SKM-1 (cell line): ENCODE measurements at regions not wholly inside any gene's neighbourhood (a gene's known extent, or its start where the extent isn't known, plus 50 kb on each side); places are given as distances from the start of the nearest gene placed in this dataset.

Experiments used
- DNase-seq: peaks from one replicate; lab custom pipeline; 2025; ENCODE audit not compliant: unreplicated experiment; lab: John Stamatoyannopoulos, UW

DNA sequence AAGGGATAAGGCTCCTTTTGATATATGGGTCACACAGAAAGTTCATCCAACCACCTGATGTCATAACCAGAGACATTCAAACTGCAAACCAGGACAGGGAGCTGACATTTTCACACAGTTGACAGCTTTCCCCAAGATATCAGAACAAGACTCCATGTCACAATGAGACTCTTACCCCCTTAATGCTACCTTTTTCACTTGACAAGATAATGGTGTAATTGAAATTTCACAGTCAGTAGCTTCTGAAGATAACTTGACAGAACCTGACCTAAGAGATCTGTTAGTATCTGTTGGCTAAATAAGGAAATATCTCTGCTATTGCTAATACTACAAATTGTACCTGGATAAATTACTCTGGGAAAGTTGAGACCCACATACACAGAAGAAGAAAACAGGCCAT lies 187.3 kb downstream of the C12orf50 start:
- DNase-seq: no peak

DNA sequence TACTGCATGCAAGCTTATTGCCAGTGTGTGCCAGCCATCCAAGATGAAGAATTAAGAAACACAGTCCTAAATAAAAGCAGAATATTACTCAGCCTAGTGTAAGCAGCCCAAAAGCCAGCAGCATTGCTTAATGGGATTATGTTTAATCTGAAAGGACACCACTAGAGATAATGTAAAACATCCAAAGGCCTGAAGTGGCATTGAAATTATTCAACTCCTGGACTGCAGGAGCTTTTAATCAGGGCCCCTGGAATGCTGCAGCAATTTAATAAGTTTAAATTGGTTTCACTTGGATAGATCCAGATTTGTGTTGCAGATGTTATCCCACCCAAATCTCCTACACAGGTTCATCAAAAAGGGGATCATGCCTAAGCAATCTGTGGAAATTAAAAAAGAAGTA lies 193.0 kb downstream of the C12orf50 start:
- DNase-seq: no peak

DNA sequence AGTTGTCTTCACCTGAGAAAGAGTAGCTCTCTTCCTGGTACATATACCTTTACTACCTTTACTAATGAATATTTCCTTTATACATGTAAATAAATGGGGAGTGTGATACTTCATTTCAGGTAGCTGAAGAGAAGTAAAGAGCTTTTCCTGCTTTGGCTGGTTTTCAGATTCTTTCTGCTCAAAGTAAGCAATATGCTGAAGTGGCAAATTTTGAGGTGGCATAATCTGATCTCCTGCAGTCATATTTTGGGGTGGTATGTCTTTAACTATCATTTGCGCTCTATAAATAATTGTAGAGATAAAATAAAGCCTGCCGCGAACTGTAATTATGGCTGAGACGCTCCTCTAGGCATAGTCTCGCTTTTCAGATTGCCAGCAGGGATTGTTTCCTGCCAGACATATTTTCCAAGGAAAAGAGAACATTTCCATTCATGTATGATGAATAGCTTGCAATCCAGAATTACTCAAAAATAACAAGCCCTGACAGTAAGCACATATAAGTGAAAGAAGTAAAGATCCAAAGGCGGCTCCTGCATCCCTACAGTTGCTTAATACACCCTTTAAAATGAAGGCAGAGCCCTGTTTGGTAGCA lies 200.7 kb downstream of the C12orf50 start:
- DNase-seq: no peak

- DNase-seq: no peak
These were observed 201.4 kb downstream of the C12orf50 start for GRCh38 chr12:87827638-87828264.

DNA sequence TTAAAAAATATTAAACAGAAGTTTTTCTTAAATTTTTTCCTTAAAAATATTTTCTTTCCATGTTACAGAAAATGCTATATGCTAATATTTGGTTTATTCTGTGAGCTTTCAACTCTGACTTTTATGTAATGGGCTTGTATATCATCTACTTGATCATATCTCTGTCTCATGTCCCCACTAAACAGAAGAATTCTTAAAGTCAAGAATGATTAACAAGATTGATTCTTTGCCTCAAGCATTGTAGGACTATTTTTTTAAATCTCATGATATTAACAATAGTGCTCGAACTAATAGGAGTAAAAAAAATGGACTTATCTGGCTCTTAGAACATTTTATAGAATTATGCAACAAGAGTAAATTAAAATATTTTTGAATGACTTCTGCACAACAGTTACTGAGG lies 206.3 kb downstream of the C12orf50 start:
- no peak for DNase-seq

- DNase-seq: no peak
These were observed 208.5 kb downstream of the C12orf50 start for GRCh38 chr12:87820524-87821202.

DNA sequence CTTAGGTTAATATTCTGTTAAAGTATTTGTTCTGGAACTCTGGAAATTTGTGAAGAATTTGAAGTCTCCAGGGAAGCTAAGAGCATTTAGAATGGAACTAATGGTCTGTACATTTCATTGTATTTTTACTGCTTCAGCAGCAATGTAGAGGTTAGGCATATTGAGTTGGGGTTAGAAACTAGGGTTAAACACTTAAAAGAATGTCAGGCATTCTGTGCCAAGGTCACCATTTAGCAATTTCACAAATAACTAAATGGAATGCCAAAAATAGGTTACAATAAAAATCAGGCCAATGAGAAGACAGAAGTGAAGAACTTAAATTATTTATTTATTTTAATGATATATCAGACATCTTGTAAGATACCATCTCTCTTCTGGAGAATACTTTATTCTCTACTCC lies 210.8 kb downstream of the C12orf50 start:
- no peak for DNase-seq

- DNase-seq: no peak
These were observed 213.2 kb downstream of the C12orf50 start for GRCh38 chr12:87815771-87816585.

- DNase-seq: no peak
These were observed 214.6 kb downstream of the C12orf50 start for GRCh38 chr12:87814625-87815024.

- DNase-seq: no peak
These were observed 215.5 kb downstream of the C12orf50 start for GRCh38 chr12:87813476-87814234.

DNA sequence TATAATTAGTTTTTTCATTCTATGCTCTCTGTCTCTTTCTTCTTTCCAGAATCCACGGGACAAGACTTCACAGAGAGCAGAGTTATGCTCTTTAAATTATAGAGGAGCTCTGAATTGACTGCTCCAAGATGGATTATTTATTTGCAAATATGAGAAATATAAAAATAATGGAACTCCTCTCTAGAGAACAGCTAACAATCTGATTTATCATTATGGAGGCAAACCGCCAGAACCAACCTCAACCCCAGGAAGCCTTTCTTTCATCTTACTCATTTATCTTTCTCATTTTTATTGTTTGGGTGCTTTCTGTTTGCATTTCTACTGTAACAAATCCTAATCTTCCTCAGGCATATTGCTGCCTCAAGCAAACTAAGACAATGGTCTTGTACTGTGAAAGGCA lies 216.5 kb downstream of the C12orf50 start:
- no peak for DNase-seq

DNA sequence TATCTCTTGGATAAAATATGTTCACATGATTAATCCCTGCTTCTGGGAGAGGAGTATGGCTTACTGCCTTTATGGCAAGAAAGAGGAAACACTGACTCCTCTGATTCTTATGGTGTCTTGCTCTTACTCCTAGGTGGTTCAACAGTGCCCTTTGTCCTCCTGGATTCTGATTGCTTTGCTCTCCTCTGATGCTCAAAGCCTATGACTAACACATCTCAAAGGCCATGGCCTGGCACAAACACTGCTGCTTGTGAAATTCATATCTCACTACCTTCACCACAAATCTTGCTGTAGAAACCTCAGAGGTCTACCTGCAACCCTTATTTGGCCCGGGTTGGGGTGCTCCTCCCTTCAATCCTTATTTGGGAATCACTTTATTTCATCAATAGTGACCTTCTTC lies 217.2 kb downstream of the C12orf50 start:
- no peak for DNase-seq

GRCh38 chr12:87809916-87810315 lies 219.3 kb downstream of the C12orf50 start:
- DNase-seq: no peak

- DNase-seq: no peak
These were observed 222.1 kb downstream of the C12orf50 start for GRCh38 chr12:87807086-87807485.

DNA sequence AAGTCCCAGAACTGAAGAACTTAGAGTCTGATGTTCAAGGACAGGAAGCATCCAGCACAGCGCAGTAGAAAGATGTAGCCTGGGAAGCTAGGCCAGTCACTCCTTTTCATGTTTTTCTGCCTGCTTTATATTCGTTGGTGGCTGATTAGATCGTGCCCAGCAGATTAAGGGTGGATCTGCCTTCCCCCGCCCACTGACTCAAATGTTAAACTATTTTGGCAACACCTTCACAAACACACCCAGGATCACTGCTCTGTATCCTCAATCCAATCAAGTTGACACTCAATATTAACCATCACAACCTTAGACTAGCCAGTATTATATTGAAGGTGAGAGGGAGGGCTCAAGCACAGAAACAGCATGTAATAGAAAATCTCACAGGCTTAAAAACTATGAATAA lies 222.9 kb downstream of the C12orf50 start:
- no peak for DNase-seq

DNA sequence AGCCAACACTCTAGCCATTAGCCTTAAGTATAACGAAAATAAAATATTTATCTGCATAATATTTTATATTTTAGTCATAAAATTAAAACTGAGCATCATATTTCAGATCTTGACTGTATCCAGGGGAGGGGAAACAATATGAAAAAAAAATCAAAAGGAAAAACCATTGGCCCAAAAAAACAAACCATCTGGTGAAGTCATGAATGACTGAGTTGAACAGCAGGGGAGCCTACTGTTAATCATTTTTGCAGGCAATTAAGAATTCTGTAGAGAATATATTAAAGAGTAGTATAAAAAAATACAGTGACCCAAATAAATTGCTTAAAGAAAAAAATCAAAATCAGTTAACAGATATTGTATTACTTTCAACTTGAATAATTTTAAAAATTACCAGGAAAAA lies 224.8 kb downstream of the C12orf50 start:
- DNase-seq: no peak

DNA sequence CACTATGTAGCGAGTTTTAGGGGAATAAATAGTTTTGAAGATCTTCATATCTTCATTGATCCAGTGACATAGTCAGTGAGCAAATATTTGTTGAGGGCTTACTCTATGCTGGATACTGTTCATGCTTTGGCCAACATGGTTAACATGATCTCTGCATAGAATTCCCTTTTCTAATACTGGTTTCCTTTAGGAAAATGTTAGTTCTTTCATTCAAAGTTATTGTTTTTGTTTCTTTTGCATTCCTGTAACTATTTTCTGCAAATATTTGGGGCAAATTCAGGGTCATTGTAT lies 226.5 kb downstream of the C12orf50 start:
- no peak for DNase-seq

- no peak for DNase-seq
These were observed 227.1 kb downstream of the C12orf50 start for GRCh38 chr12:87801860-87802720.

GRCh38 chr12:87796961-87797516 lies 232.2 kb downstream of the C12orf50 start:
- no peak for DNase-seq

DNA sequence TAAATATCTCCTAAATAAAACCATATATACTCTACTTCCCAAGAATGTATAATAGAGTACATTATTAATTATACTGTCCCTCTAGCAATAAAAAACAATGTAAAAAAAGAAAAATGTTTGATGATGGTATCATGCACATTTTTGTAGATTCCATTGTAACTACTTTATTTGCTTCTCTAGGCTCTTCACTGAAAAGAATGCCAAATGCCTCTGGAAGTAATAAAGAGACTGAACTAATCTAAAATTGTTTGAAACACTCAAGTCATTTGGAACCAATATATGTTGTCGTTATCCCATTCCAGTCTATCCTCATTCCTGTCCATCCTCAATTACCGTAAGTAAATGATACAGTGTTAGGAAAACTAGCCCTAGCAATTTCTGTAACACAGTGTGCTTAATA lies 233.6 kb downstream of the C12orf50 start:
- DNase-seq: no peak
